GM23338 (cell line): ENCODE measurements at regions not wholly inside any gene's neighbourhood (a gene's known extent, or its start where the extent isn't known, plus 50 kb on each side); places are given as distances from the start of the nearest gene placed in this dataset.

ENCODE experiments used
- CREB1 ChIP-seq: fragments of 250-450 bp; sonication (Bioruptor Pico); IDR thresholded peaks from 2 replicates; pipeline ENCODE4 v1.5.0; 2020; ENCODE audit warnings: low read depth, mild to moderate bottlenecking, moderate library complexity
- CTCF ChIP-seq, 2 experiments: fragments of 200-600 bp in 1 of 2; sonication (generic) in 1 of 2; conservative IDR thresholded peaks; 2 replicates each; pipeline versions ENCODE4 v1.5.1 to v1.6.1; 2016 to 2017; ENCODE audit warnings: antibody characterized with exemption in 2 of 2, low read depth in 2 of 2, mild to moderate bottlenecking in 2 of 2, moderate library complexity in 1 of 2
- EZH2 ChIP-seq: fragments of 200-600 bp; sonication (generic); IDR thresholded peaks from one replicate; pipeline ENCODE4 v1.8.0; 2017; ENCODE audit warnings: antibody characterized with exemption, mild to moderate bottlenecking, low read depth; ENCODE audit not compliant: unreplicated experiment
- EZH2phosphoT487 ChIP-seq: fragments of 200-600 bp; sonication (generic); IDR thresholded peaks from one replicate; pipeline ENCODE4 v1.8.1; 2018; ENCODE audit warnings: antibody characterized with exemption; ENCODE audit not compliant: unreplicated experiment
- JUNB ChIP-seq: IDR thresholded peaks from one replicate; pipeline ENCODE4 v1.6.1; 2016; ENCODE audit warnings: antibody characterized with exemption; ENCODE audit not compliant: unreplicated experiment
- POLR2AphosphoS5 ChIP-seq: IDR thresholded peaks from 2 replicates; pipeline ENCODE4 v1.6.1; 2016; ENCODE audit warnings: antibody characterized with exemption, low read depth
- REST ChIP-seq: IDR thresholded peaks from one replicate; pipeline ENCODE4 v1.6.1; 2018; ENCODE audit warnings: antibody characterized with exemption; ENCODE audit not compliant: unreplicated experiment
- TF ChIP-seq, protein P1 (sequence below): fragments of 250-450 bp; sonication (Bioruptor Pico); IDR thresholded peaks from 2 replicates; pipeline ENCODE4 v1.5.0; 2020; ENCODE audit warnings: mild to moderate bottlenecking, moderate library complexity

DNA sequence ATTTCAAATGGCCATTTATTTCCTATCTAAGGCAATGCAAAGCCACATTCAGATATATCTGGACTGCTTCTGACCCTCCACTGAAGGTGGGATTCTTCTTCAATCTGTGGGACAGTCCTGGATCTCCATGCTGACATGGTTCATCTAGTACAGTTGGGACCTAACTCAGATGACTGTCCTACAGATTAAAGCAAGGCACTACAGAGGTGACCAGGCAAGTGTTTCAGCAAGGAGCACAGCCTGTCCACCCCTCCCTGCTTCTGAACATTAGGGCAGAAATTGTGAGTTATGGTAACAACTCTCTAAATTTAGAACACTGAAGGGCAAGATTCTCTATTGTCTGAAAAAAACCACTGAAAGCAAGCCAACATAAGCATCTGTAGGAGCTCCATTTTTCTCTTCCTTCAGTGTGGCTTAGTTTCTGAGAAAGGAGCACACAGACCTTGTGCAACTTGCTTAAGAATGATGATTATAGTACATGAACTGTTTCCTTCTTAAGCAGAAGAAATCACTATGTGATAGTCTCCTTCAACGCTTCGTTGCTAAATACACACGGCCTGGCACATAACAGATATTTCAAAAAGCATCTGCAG lies 62.9 kb upstream of the BARX1 start:
- no peak for TF ChIP-seq CTCF (conservative IDR thresholded peaks at IDR 0.05; ENCODE audit: low read depth in 2 of 2)
- TF ChIP-seq EZH2: no peak
- TF ChIP-seq REST: no peak
- TF ChIP-seq EZH2phosphoT487: no peak
- no peak for TF ChIP-seq POLR2AphosphoS5
- TF ChIP-seq, protein P1, sequence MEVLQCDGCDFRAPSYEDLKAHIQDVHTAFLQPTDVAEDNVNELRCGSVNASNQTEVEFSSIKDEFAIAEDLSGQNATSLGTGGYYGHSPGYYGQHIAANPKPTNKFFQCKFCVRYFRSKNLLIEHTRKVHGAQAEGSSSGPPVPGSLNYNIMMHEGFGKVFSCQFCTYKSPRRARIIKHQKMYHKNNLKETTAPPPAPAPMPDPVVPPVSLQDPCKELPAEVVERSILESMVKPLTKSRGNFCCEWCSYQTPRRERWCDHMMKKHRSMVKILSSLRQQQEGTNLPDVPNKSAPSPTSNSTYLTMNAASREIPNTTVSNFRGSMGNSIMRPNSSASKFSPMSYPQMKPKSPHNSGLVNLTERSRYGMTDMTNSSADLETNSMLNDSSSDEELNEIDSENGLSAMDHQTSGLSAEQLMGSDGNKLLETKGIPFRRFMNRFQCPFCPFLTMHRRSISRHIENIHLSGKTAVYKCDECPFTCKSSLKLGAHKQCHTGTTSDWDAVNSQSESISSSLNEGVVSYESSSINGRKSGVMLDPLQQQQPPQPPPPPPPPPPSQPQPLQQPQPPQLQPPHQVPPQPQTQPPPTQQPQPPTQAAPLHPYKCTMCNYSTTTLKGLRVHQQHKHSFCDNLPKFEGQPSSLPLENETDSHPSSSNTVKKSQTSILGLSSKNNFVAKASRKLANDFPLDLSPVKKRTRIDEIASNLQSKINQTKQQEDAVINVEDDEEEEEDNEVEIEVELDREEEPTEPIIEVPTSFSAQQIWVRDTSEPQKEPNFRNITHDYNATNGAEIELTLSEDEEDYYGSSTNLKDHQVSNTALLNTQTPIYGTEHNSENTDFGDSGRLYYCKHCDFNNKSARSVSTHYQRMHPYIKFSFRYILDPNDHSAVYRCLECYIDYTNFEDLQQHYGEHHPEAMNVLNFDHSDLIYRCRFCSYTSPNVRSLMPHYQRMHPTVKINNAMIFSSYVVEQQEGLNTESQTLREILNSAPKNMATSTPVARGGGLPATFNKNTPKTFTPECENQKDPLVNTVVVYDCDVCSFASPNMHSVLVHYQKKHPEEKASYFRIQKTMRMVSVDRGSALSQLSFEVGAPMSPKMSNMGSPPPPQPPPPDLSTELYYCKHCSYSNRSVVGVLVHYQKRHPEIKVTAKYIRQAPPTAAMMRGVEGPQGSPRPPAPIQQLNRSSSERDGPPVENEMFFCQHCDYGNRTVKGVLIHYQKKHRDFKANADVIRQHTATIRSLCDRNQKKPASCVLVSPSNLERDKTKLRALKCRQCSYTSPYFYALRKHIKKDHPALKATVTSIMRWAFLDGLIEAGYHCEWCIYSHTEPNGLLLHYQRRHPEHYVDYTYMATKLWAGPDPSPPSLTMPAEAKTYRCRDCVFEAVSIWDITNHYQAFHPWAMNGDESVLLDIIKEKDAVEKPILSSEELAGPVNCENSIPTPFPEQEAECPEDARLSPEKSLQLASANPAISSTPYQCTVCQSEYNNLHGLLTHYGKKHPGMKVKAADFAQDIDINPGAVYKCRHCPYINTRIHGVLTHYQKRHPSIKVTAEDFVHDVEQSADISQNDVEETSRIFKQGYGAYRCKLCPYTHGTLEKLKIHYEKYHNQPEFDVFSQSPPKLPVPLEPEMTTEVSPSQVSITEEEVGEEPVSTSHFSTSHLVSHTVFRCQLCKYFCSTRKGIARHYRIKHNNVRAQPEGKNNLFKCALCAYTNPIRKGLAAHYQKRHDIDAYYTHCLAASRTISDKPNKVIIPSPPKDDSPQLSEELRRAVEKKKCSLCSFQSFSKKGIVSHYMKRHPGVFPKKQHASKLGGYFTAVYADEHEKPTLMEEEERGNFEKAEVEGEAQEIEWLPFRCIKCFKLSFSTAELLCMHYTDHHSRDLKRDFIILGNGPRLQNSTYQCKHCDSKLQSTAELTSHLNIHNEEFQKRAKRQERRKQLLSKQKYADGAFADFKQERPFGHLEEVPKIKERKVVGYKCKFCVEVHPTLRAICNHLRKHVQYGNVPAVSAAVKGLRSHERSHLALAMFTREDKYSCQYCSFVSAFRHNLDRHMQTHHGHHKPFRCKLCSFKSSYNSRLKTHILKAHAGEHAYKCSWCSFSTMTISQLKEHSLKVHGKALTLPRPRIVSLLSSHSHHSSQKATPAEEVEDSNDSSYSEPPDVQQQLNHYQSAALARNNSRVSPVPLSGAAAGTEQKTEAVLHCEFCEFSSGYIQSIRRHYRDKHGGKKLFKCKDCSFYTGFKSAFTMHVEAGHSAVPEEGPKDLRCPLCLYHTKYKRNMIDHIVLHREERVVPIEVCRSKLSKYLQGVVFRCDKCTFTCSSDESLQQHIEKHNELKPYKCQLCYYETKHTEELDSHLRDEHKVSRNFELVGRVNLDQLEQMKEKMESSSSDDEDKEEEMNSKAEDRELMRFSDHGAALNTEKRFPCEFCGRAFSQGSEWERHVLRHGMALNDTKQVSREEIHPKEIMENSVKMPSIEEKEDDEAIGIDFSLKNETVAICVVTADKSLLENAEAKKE (CRISPR knock-in tag): no peak
- no peak for TF ChIP-seq JUNB
- no peak for TF ChIP-seq CREB1
